Panc1 (cell line): ENCODE measurements at regions not wholly inside any gene's neighbourhood (a gene's known extent, or its start where the extent isn't known, plus 50 kb on each side); places are given as distances from the start of the nearest gene placed in this dataset.

Experiments
- ATAC-seq: fragments of 200-7000 bp; cut with Tn5 transposase; 2 replicates; pipeline ENCODE4 v1.9.1; 2020; ENCODE audit warnings: mild to moderate bottlenecking, moderate library complexity
- BruUV-seq: library from RNA; stranded (reverse); fragments of 400-500 nt; replicated peaks from 2 replicates; lab custom pipeline; 2021; lab: Mats Ljungman, UMichigan
- CTCF ChIA-PET: fragments of 300-600 bp; sonication (Branson Sonifier 250); formaldehyde crosslinking; loops from one replicate; lab custom pipeline; 2022; ENCODE audit warnings: antibody characterized with exemption; lab: Charles Lee
- POLR2A ChIA-PET: fragments of 300-600 bp; sonication (Branson Sonifier 250); formaldehyde crosslinking; loops from one replicate; lab custom pipeline; 2022; ENCODE audit warnings: antibody characterized with exemption; lab: Charles Lee
- DNase-seq: peaks from one replicate; pipeline ENCODE4 v3.0.0-alpha.2; 2010; ENCODE audit warnings: low read depth, low spot score
- H3K27ac ChIP-seq: 2 replicates; pipeline ENCODE4 v1.5.1; 2011; ENCODE audit warnings: mild to moderate bottlenecking, low read length, inconsistent platforms
- H3K27me3 ChIP-seq: fragments of 200-500 bp; sonication (Bioruptor generic); 2 replicates; pipeline ENCODE4 v1.6.0; 2014; ENCODE audit warnings: low read length, inconsistent platforms; ENCODE audit not compliant: control insufficient read depth, insufficient read depth
- H3K36me3 ChIP-seq: fragments of 200-500 bp; sonication (Bioruptor generic); 2 replicates; pipeline ENCODE4 v1.5.1; 2014; ENCODE audit warnings: inconsistent platforms, mild to moderate bottlenecking, low read length, moderate library complexity; ENCODE audit not compliant: control insufficient read depth, insufficient read depth
- H3K4me1 ChIP-seq: 2 replicates; pipeline ENCODE4 v1.5.1; 2011; ENCODE audit warnings: inconsistent platforms, mild to moderate bottlenecking, low read length, moderate library complexity; ENCODE audit not compliant: control insufficient read depth, insufficient read depth
- H3K4me3 ChIP-seq, 2 experiments: 2 replicates each; pipeline ENCODE4 v1.5.1; 2011 to 2012; ENCODE audit warnings: low read depth in 2 of 2, low read length in 2 of 2, mild to moderate bottlenecking in 2 of 2, inconsistent platforms in 1 of 2, moderate library complexity in 1 of 2
- H3K9me3 ChIP-seq: fragments of 200-500 bp; sonication (Bioruptor generic); 2 replicates; pipeline ENCODE4 v1.5.1; 2014; ENCODE audit warnings: low read depth, mild to moderate bottlenecking, inconsistent platforms, low read length, moderate library complexity; ENCODE audit not compliant: control insufficient read depth, insufficient read depth
- POLR2AphosphoS5 ChIP-seq: IDR thresholded peaks from 2 replicates; pipeline ENCODE4 v1.6.1; 2012; ENCODE audit warnings: mild to moderate bottlenecking, low read depth, low read length, moderate library complexity
- REST ChIP-seq, 2 experiments: IDR thresholded peaks; 2 replicates each; pipeline ENCODE4 v1.6.1; 2011 to 2012; ENCODE audit warnings: low read depth in 2 of 2, control low read depth in 1 of 2, low read length in 1 of 2, mild to moderate bottlenecking in 1 of 2, moderate library complexity in 1 of 2; ENCODE audit not compliant: insufficient read depth in 1 of 2
- SIN3A ChIP-seq: IDR thresholded peaks from 2 replicates; pipeline ENCODE4 v1.6.1; 2012; ENCODE audit warnings: low read depth, mild to moderate bottlenecking, low read length, moderate library complexity, borderline replicate concordance; ENCODE audit not compliant: insufficient read depth
- TCF7L2 ChIP-seq: IDR thresholded peaks from 2 replicates; pipeline ENCODE4 v1.6.1; 2011; ENCODE audit warnings: mild to moderate bottlenecking, low read depth, low read length, inconsistent platforms
- in situ Hi-C: cut with HindIII; loops from 2 replicates; pipeline ENCODE4 v1.10.0; 2016; ENCODE audit warnings: low sequenced_read_pairs, low pct_unique_long_range_greater_than_20kb
- intact Hi-C: fragments of 100-400 bp; cut with micrococcal nuclease; formaldehyde crosslinking; loops from one replicate; pipeline ENCODE4 v1.10.0; 2022; ENCODE audit not compliant: unreplicated experiment
- TF ChIP-seq, protein P1 (sequence below): fragments of 450-650 bp; IDR thresholded peaks from 2 replicates; pipeline ENCODE4 v1.5.1; 2017; ENCODE audit warnings: mild to moderate bottlenecking

- no TSS peak for BruUV-seq
- H3K27ac ChIP-seq: no peak overlapping the region
- no peak for ATAC-seq
- in situ Hi-C loops: no loop called here
- intact Hi-C loops: no loop called here
- H3K36me3 ChIP-seq: no peaks in the 10 kb centered on the region
- H3K9me3 ChIP-seq: no peaks in the 10 kb centered on the region
- no peaks in the 10 kb centered on the region for H3K4me1 ChIP-seq
- TF ChIP-seq SIN3A: no peak
- TF ChIP-seq, protein P1, sequence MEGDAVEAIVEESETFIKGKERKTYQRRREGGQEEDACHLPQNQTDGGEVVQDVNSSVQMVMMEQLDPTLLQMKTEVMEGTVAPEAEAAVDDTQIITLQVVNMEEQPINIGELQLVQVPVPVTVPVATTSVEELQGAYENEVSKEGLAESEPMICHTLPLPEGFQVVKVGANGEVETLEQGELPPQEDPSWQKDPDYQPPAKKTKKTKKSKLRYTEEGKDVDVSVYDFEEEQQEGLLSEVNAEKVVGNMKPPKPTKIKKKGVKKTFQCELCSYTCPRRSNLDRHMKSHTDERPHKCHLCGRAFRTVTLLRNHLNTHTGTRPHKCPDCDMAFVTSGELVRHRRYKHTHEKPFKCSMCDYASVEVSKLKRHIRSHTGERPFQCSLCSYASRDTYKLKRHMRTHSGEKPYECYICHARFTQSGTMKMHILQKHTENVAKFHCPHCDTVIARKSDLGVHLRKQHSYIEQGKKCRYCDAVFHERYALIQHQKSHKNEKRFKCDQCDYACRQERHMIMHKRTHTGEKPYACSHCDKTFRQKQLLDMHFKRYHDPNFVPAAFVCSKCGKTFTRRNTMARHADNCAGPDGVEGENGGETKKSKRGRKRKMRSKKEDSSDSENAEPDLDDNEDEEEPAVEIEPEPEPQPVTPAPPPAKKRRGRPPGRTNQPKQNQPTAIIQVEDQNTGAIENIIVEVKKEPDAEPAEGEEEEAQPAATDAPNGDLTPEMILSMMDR: no peak
- no peak for TF ChIP-seq POLR2AphosphoS5
- TF ChIP-seq REST (IDR thresholded peaks at IDR 0.05; ENCODE audit: insufficient read depth in 1 of 2, low read depth in 2 of 2, low read length in 1 of 2): no peak
- TF ChIP-seq TCF7L2: no peak
- DNase-seq: no peak
- ChIA-PET CTCF (interaction anchor here (0.5 kb wide), 1 partner anchor 118 kb away, joined by 3 read pairs; no protein-coding TSS in a partner anchor), POLR2A (no interaction called here)
- no peaks in the 10 kb centered on the region for H3K27me3 ChIP-seq
- no peak overlapping the region for H3K4me3 ChIP-seq
These were observed 81.1 kb downstream of the XRCC2 start for GRCh38 chr7:152594801-152595200.

- Histone ChIP-seq H3K36me3 (no peaks in the 10 kb centered on the region), H3K4me3 (no peak overlapping the region), H3K4me1 (no peaks in the 10 kb centered on the region), H3K27ac (no peak overlapping the region), H3K27me3 (no peaks in the 10 kb centered on the region), H3K9me3 (no peaks in the 10 kb centered on the region)
- POLR2A ChIA-PET: no interaction called here
- intact Hi-C loops: no loop called here
- in situ Hi-C loops: no loop called here
- no peak for TF ChIP-seq REST (IDR thresholded peaks at IDR 0.05; ENCODE audit: insufficient read depth in 1 of 2, low read depth in 2 of 2, low read length in 1 of 2)
- ATAC-seq (no peak), DNase-seq (no peak)
- CTCF ChIA-PET: no interaction called here
- no TSS peak for BruUV-seq
These were observed 84.0 kb downstream of the XRCC2 start for GRCh38 chr7:152591976-152592375.
